ENCODE measurements at regions not wholly inside any gene's neighbourhood (a gene's known extent, or its start where the extent isn't known, plus 50 kb on each side); places are given as distances from the start of the nearest gene placed in this dataset.
A peak's percentile ranks its signal among the peaks of the same experiment; 100 is the strongest.

- no peak overlapping the region for H3K27ac Mint-ChIP-seq
- H3K27me3 Mint-ChIP-seq, result peaks cover 26% of the 10 kb centered on the region
- H3K4me3 Mint-ChIP-seq (ENCODE audit: low read depth), result no peak overlapping the region
- peaks cover 4% of the 10 kb centered on the region for H3K9me3 Mint-ChIP-seq (ENCODE audit: low read depth)
- TF ChIP-seq CTCF (IDR thresholded peaks at IDR 0.05; ENCODE audit: unreplicated experiment), result no peak
- H3K36me3 Mint-ChIP-seq (ENCODE audit: insufficient read depth), result no peaks in the 10 kb centered on the region
- no peak for DNase-seq (ENCODE audit: low spot score, unreplicated experiment)
- H3K4me1 Mint-ChIP-seq (ENCODE audit: low read depth), result peaks cover 3% of the 10 kb centered on the region
Measured at GRCh38 chr12:127459687-127460086, 807.3 kb upstream of the TMEM132C start.

- H3K4me3 Mint-ChIP-seq (ENCODE audit: low read depth), result no peak overlapping the region
- H3K36me3 Mint-ChIP-seq (ENCODE audit: insufficient read depth), result no peaks in the 10 kb centered on the region
- no peaks in the 10 kb centered on the region for H3K4me1 Mint-ChIP-seq (ENCODE audit: low read depth)
- DNase-seq (ENCODE audit: low spot score, unreplicated experiment), result no peak
- peaks cover 6% of the 10 kb centered on the region for H3K27me3 Mint-ChIP-seq
- no peak overlapping the region for H3K27ac Mint-ChIP-seq
- TF ChIP-seq CTCF (IDR thresholded peaks at IDR 0.05; ENCODE audit: unreplicated experiment), result no peak
- peaks cover 4% of the 10 kb centered on the region for H3K9me3 Mint-ChIP-seq (ENCODE audit: low read depth)
Measured at GRCh38 chr12:127463237-127463636, 803.7 kb upstream of the TMEM132C start.

GRCh38 chr12:127469331-127469730 lies 797.6 kb upstream of the TMEM132C start:
- Mint-ChIP-seq H3K27me3 (no peaks in the 10 kb centered on the region), H3K4me3 (ENCODE audit: low read depth) (no peak overlapping the region), H3K9me3 (ENCODE audit: low read depth) (no peaks in the 10 kb centered on the region), H3K36me3 (ENCODE audit: insufficient read depth) (no peaks in the 10 kb centered on the region), H3K27ac (no peak overlapping the region), H3K4me1 (ENCODE audit: low read depth) (peaks cover 6% of the 10 kb centered on the region)
- no peak for TF ChIP-seq CTCF (IDR thresholded peaks at IDR 0.05; ENCODE audit: unreplicated experiment)
- no peak for DNase-seq (ENCODE audit: low spot score, unreplicated experiment)

- Mint-ChIP-seq H3K27me3 (no peaks in the 10 kb centered on the region), H3K27ac (no peak overlapping the region), H3K4me3 (ENCODE audit: low read depth) (no peak overlapping the region), H3K4me1 (ENCODE audit: low read depth) (peaks cover 9% of the 10 kb centered on the region), H3K36me3 (ENCODE audit: insufficient read depth) (no peaks in the 10 kb centered on the region), H3K9me3 (ENCODE audit: low read depth) (no peaks in the 10 kb centered on the region)
- no peak for TF ChIP-seq CTCF (IDR thresholded peaks at IDR 0.05; ENCODE audit: unreplicated experiment)
- DNase-seq (ENCODE audit: low spot score, unreplicated experiment), result no peak
Measured at GRCh38 chr12:127473766-127474165, 793.2 kb upstream of the TMEM132C start.

GRCh38 chr12:127479256-127479655 lies 787.7 kb upstream of the TMEM132C start:
- Mint-ChIP-seq H3K27ac (peak overlapping the region; percentile 13), H3K27me3 (no peaks in the 10 kb centered on the region), H3K9me3 (ENCODE audit: low read depth) (peaks cover 13% of the 10 kb centered on the region), H3K4me1 (ENCODE audit: low read depth) (peaks cover 4% of the 10 kb centered on the region), H3K4me3 (ENCODE audit: low read depth) (no peak overlapping the region), H3K36me3 (ENCODE audit: insufficient read depth) (peaks cover 1% of the 10 kb centered on the region)
- DNase-seq (ENCODE audit: low spot score, unreplicated experiment), result no peak
- TF ChIP-seq CTCF (IDR thresholded peaks at IDR 0.05; ENCODE audit: unreplicated experiment), result no peak

Data from progenitor cell of endocrine pancreas (in vitro differentiated cells).